ENCODE measurements at regions not wholly inside any gene's neighbourhood (a gene's known extent, or its start where the extent isn't known, plus 50 kb on each side); places are given as distances from the start of the nearest gene placed in this dataset.

DNA sequence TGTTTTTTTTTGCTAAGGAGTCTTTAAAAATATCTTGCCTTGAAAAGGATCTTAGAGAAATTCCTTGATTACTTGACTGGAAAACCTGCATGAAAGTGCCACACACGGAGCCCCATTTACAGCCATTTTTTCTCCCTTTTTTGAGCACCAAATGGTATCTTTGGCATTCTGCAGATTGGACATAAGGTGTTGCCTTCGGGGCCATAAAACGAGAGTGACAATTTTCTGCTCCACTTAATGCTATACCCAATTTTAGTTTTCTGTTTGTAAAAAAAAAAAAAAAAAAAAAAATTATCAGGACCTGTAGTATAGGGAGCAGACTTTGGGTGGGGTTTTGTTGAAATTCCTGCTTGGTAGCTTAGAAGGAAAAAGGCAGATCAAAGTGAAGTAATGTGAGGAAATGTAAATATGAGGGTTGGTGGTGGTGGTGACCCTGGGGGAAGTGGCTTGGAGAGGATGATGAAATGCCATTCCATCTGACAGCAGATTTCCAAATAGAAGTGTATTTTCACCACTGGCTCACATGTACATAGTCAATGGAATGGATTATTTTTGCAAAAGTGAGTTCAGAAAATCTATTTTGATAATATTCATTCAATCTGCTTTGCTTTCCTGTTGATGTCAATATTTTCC is 212.1 kb upstream of the SOX4 start:
- no peak for DNase-seq (ENCODE audit: low spot score)

DNA sequence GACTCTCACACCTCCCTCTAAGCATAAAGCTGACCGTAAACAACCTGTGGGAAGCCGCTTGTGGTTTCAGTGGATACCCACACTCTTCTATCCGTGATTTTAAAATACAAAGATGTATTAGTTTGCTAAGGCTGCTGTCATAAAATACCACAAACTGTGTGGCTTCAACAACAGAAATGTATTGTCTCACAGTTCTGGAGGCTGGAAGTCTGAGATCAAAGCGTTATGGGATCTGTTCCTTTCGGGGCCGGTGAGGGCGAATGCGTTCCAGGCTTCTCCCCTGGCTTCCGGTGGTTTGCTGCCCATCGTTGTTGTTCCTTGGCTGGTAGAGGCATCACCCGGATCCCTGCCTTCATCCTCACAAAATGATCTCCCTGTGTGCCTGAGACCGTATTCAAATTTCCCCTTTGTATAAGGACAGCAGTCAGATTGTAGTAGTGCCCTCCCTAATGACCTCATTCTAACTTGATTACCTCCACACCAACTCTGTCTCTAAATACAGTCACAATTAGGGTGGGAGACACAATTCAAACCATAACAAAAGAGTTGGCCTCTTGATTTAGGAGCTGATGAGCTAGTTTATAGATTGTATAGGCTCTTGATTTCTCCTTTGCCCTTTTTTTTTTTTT is 210.6 kb upstream of the SOX4 start:
- DNase-seq (ENCODE audit: low spot score), result no peak

DNA sequence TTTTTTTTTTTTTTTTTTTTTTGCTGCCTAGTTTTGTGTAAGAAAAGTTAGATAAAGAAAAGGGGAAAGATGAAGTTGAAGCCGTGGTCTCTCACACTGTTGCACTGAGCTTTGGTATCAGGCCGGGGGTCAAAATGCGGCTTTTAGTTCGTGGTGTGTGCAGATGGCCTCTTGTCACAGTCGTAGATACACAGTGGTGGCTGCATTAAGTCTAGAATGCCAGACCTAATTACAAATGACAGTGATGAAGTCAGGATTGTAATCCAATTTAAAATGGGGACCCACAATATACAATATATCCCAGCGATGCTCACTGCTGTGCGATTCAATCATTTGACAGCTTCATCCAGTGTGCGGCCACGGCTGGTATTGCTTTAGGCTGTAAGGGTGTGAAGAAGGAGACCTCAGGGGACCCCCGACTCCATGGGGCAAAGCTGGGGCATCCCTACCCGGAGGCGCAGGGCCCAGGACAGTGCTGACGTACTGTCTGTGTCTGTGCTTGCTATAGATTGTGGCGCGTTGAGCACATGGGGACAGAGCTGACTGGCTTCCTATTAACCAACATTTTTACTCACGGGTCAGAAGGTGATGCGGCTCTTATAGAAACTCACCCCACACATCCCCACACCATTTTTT is 210.0 kb upstream of the SOX4 start:
- DNase-seq (ENCODE audit: low spot score), result no peak

DNA sequence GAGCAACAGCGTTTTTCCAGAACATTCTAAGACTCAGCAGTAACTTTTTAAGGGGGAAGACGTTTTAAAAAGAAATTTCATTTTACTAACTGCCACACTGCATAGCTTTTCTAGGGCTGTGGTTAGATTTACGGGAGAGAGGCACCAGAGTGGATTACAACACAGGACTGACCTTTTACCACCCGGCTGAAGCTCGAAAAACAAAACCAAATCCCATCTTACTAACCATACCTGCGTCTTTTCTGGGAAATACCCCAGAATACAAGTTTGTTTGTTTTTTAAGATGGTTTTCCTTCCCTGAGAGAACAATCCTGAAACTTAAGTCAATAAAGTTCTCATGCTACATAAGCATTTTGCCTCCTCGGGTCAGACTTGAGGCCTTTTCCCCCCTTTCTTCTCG is 209.3 kb upstream of the SOX4 start:
- no peak for DNase-seq (ENCODE audit: low spot score)

DNA sequence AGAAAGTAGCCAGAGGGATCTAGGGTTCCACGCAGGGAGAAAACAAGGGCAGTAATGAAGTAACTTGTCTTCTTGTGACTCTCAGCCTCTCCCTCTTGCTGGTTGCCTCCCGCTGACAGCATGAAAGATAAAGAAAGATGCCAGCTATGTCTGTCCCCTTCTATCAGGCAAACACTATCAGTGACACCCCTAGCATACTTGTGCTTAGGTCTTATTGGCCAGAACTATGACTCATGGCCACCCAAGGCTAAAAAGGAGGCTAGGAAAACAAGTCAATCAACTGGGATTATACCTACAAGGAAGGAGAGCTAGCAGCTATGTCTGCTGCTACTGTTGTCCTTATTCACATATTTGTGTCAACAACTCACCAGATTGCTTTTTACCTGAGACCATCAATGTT is 206.8 kb upstream of the SOX4 start:
- DNase-seq (ENCODE audit: low spot score), result no peak

DNA sequence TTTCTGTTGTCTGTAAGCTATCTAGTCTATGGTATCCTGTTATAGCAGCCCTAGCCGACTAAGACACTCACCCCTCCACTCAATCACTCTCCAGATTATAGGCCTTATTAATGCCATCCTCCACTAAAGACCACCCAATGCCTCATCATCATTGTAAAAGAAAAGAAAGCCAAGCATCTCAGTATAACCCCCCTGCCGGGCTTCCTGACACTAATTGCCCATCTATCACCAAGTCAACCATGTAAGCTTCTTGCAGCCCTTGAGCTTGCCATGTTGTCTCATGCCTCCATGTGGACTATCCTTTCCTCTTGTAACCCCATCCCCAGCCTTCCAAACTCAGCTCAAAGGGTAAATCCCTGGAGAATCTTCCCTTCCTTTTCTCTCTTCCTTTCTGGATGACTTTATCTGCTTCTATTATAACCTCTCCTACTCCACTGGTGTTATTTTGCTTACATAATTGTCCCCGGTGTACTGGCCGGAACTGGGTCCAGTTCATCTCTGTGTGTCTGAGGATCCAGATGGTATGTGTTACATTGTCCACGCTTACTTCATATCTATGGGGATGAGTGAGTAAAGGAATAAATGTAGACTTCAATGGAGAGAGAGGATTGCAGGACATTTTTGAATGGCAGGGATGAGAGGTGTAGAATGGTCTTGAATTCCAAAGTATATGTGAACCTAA is 202.9 kb upstream of the SOX4 start:
- no peak for DNase-seq (ENCODE audit: low spot score)

DNA sequence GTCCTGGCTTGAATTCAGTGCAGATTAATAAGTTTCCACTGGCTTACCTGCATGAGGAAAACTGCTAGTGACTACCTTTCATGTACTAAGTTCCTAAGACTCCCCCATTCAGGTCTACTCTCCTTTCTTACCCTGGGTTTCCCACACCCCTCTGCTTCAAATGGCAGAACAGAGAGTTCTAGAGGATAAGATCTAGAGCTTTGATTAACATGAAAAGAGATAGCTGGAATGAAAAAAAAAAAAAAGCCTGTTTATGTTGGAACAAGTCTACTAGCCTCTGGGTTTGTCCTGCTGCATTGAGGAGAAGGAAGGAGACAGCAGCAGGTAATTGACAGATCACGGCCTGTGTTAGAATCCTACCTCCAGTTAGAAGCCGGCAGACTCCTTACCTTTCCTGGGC is 201.4 kb upstream of the SOX4 start:
- DNase-seq (ENCODE audit: low spot score), result no peak

DNA sequence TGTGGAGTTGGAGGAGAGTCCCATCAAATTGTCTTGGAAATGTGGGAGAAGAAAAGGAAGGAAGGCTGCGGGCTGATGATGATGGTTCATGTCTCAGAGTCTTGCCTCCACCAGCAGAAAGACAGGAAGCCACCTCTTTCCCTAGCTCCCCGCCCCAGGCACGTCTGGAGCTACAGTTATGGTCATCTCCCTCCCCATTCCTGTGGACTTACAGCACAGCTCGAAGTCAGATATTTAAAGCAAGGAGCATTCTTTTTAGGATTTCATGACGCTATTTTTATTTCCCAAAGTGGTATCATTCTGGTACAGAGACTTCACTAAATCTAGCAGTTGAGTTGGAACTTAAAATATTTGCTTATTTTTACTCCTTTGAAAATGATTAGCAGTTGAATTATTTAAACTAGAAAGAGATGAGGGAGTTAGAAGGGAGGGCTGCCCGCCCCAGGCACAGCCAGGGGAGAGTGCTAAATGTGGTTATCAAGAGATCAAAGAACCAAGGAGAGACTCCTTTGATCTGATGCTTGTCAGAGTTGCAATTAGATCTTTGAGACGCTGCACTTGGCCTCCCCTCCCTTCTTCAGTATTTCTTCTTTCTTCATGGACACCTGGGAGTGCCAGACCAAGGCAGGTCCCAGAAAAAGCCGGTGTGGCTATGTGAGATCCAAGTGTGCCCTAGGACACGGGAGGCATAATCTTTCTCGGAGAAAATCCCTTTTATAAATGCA is 199.9 kb upstream of the SOX4 start:
- peak; percentile 8 for DNase-seq (ENCODE audit: low spot score)

DNA sequence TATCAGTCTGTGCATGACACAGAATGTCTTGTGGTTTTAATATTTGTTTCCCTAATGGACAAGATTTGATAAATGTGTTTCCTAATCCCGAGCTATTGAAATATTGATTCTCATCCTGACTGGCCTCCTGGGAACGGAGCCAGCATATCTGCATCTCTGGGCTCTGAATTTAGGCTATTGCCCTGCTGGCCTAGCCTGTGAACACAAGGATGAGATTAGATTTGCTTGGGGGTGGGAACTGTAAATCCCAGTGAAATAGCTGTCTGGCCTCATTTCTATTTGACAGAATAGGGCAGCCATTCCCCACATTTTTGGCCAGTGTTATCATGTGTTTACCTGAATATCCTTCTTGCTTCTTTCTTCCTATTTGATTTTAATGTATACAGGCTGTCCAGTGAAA is 198.4 kb upstream of the SOX4 start:
- DNase-seq (ENCODE audit: low spot score), result no peak

DNA sequence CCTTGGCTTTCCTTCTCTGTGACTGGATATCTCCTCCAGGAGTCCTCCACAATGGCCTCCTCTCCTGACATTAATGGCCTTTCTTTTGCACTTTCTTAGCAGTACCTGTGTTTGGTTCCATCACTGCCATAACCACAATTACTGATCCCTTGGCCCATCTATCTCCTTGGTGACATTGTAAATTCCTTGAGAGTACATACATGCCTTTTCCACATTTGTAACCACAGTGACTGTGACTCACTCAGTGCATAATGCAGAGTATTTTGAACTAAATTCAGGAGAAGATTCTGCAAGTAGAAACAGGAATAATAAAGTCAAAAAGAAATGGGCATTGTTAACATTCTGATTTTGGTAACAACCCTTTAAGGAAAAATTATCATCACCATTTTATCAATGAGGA is 197.2 kb upstream of the SOX4 start:
- DNase-seq (ENCODE audit: low spot score), result peak; percentile 15

DNA sequence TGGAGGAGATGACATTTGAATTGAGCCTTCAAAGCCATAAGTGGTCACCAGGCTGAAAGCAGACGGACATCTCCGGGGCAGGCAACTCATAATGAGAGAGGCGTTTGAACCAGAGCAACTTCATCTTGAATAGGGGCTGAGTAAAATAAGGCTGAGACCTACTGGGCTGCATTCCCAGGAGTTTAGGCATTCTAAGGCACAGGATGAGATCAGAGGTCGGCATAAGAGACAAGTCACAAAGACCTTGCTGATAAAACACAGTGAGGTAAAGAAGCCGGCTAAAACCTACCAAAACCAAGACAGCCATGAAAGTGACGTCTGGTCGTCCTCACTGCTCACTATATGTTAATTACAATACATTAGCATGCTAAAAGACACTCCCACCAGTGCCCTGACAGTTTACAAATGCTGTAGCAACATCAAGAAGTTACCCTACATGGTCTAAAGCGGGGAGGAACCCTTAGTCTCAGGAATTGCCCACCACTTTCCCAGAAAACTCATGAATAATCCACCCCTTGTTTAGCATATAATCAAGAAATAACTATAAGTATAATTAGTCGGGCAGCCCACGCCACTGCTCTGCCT is 194.7 kb upstream of the SOX4 start:
- DNase-seq (ENCODE audit: low spot score), result no peak

DNA sequence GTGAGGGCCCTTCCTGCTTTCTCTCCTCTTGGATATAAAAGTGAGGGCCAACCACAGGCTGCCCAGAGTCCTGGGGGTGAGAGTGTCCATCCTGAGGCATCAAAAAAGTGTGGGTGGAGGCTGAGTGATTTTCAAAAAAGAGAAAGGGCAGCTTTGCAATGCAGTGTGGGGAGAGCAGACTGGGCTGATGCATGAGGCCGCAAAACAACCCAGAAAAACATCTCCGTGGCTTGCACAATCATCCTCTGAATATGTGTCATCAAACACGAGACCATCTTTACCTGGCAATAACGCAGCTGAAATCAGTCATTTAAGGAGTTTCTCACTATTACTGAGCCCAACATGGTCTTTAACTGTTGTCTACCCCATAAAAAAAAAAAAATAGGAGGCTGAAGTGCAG is 191.2 kb upstream of the SOX4 start:
- DNase-seq (ENCODE audit: low spot score), result no peak

DNA sequence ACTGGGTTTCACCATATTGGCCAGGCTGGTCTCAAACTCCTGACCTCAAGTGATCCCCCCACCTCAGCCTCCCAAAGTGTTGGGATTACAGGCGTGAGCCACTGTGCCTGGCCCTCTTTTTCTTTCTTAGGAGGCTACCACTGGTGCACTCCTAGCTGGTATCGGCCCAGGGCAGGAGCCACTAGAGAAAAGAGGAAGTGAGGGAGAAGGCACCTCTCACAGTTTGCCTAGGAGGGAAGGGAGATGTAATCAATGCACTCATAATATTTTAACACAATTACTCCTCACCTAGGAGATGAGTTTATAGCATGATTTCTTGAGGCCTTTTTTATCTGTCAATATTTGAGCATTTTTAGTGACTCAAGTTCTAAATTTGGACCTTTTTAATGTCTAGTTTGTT is 189.0 kb upstream of the SOX4 start:
- no peak for DNase-seq (ENCODE audit: low spot score)

DNA sequence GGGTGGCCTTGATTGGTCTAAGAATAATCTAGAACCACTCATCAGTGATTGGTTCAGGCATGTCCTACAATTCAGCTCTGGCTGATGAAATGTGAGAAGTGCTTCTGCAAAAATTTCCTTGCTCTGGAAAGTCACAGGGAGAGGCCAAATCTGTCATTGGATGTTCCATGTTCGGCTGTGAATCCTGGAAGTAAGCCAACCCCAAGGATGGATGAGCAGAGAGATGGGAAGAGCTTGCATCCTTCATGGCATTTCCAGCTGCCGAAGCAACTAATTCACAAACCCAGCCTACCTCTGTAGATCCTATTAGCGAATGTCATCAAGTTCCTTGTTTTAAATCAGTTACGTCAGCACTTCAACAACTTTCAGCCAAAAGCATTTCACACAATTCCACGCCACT is 187.2 kb upstream of the SOX4 start:
- DNase-seq (ENCODE audit: low spot score), result no peak

DNA sequence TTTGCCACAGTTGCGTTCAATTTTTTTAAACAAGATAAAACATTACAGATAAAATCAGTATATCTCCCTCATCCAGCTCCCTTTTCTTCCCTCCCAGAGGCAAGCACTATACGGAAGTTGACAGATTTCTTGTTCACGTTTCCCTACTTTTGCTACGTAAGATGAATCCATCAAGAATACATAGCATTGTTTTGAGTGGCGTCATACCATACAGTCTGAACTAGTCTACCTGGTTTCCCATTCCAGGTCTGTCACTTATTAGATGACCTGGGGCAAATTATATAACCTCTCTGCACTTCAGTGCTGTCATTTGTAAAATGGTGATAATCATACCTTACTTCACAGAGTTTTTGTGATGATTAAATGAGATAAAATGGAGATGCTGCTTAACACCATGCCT is 184.3 kb upstream of the SOX4 start:
- DNase-seq (ENCODE audit: low spot score), result no peak

DNA sequence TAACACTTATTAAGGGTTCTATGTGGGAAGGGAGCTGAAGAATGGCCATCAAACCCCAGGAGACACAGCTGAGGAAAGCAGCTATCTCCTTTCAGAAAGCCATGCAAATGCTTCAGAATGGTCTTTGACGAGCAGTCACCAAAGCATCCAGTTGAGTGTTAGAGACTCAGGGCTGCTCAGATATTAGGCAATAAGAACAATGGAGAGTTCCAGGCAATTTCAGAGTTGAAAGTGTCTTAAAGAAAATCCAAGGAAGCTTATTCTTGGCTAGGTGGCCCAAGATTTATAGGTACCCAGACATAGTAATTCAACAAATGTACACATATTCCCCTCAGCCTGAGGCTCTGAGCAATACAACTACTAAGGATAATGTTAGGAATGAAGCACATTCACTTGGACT is 180.1 kb upstream of the SOX4 start:
- no peak for DNase-seq (ENCODE audit: low spot score)

DNA sequence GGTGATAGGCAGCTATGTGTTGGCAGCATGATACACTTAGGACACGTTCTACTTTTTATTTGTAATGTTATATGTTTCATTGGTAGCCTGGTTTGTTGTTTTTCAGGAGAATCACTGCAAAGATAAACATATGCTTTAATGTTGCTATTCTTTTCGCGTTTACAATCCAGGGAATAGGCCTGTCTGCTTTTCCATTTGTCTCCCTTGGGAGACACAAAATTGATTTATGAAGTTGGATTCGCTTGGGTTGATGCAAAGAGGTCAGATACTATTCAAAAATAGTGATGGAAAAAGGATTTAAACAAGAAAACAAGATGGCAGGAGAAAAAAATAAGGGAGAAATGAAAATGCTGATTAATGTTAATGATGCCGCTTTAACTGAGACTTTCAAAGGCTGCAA is 179.5 kb upstream of the SOX4 start:
- no peak for DNase-seq (ENCODE audit: low spot score)

DNA sequence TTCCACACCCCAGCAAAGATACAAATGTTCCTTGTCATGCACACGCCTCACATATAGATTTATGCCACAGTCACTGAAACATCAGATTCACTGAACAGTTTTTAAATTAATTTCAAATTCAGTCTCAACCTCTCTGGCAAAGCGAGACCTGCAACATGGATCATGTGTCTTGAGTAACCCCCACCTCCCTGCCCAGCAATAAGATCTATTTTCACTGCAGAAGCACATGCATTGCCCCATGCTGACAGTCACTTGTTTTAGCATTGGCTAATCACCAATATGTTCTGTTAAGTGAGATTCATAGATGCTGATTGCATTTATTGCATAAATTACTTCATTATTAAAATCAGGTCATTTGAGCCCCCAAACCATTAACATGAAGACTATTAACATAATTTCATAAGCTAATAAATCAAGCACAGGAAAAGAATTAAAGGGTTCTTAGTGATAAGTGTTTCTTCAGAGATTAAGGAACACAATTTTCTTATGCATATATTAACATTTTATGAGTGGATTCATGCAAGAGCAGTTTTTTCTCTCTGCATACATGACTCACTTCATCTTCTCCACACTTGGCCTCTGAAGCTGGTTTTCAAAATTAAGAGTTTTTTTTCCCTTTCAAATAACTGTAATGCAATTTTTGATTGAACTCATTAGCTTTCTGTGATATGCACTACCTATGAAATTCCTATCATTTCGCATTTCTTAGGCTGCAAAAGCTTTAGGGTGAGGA is 173.2 kb upstream of the SOX4 start:
- DNase-seq (ENCODE audit: low spot score), result no peak

DNA sequence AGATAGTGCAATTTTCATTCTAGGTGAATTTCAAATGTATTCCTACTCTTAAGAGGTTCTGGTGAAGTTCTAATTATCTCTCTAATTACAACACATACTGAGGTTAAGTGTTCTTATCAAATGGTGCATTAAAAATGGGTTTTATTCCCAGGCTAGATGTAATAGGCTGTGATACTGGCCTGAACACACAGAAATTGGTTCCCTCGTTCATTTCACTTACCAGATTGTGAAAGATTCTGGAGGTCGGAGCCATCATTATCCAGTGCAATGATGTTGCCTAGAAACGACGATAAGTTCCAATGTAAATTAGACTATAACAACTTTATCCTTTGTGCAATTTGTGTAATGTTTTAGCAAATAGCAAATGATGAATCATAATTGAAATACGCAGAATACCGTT is 172.6 kb upstream of the SOX4 start:
- no peak for DNase-seq (ENCODE audit: low spot score)

DNA sequence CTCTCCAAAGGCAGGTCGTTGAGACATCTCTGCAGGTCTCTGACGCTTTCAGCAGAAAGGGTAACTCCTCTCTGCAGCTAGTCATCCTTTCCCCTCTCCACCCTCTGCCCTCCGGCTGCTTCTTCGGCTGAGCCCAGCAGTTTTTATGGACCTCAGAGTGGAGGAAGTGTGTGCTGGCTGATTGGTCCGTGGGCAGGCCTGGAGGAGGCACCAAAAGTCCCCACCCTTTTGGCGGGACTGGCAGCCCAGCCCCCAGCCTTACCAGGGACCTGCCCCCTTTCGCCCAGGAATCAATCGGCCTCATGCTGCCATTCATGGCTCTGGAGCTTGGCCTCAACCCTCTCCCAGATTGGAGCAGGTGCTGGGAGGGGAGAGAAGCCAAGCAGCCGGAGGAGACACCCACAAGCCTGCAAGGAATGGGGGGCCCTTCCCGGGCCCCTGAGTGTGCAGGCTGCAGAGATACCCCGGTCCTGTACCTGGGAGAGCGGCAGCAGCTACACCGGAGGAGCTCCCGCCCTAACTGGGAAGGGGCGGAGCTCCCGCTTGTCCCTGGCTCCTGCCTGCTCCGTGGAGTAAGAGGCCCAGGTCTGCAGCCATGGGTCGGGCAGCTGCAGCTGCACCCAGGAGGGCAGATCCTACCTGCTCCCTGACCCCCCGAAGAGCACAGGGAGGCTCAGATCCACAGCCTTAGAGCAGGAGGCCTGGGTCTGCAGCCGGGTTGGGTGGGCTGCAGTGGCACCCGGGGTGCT is 170.3 kb upstream of the SOX4 start:
- no peak for DNase-seq (ENCODE audit: low spot score)
